Stomach (tissue), 8 donors: ENCODE measurements at regions not wholly inside any gene's neighbourhood (a gene's known extent, or its start where the extent isn't known, plus 50 kb on each side); places are given as distances from the start of the nearest gene placed in this dataset.

ENCODE experiments used
- DNase-seq, 2 donors: peaks; one replicate each; pipeline versions ENCODE4 v3.0.0 to v3.0.0-alpha.2; 2013 to 2019
- H3K27ac ChIP-seq, 5 donors: fragments of 200-600 bp in 4 of 5; sonication (generic) in 4 of 5; one replicate each; pipeline ENCODE4 v1.5.1; 2013 to 2019; ENCODE audit warnings: mild to moderate bottlenecking in 1 of 5, moderate library complexity in 1 of 5
- H3K27me3 ChIP-seq, 3 donors: fragments of 200-600 bp; sonication (generic); one replicate each; pipeline ENCODE4 v1.5.1; 2017 to 2019; ENCODE audit warnings: mixed run types in 1 of 3
- H3K36me3 ChIP-seq, 4 donors: fragments of 200-600 bp; sonication (generic); 1 replicate in 3 of 4; 2 replicates in 1 of 4; pipeline ENCODE4 v1.5.1; 2016 to 2019
- H3K4me1 ChIP-seq, 4 donors: fragments of 200-600 bp; sonication (generic); one replicate each; pipeline ENCODE4 v1.5.1; 2016 to 2019
- H3K4me3 ChIP-seq, 4 donors: fragments of 200-600 bp; sonication (generic) in 3 of 4; one replicate each; pipeline ENCODE4 v1.5.1; 2016 to 2019; ENCODE audit warnings: mild to moderate bottlenecking in 1 of 4
- H3K9me3 ChIP-seq, 4 donors: fragments of 200-600 bp; sonication (generic); one replicate each; pipeline ENCODE4 v1.5.1; 2016 to 2019
- EP300 ChIP-seq: sonication (generic); formaldehyde crosslinking; IDR thresholded peaks from one replicate; pipeline ENCODE4 v1.6.1; 2017; ENCODE audit warnings: antibody characterized with exemption
- POLR2A ChIP-seq, 4 donors: fragments of 450-650 bp; IDR thresholded peaks; one replicate each; pipeline ENCODE4 v1.6.1; 2016; ENCODE audit warnings: antibody characterized with exemption in 4 of 4, control low read depth in 2 of 4, mild to moderate bottlenecking in 1 of 4, moderate library complexity in 1 of 4
- POLR2AphosphoS5 ChIP-seq, 3 donors: sonication (generic); formaldehyde crosslinking; IDR thresholded peaks; one replicate each; pipeline ENCODE4 v1.6.1; 2016; ENCODE audit warnings: antibody characterized with exemption in 3 of 3
- WGBS, 5 donors: extraction: QIAGEN DNeasy Blood & Tissue Kit in 3 of 5; methylation state at CpG; one replicate each; pipeline versions ENCODE4 v1.1.5 to v1.1.7; 2013 to 2018; 5-methylcytosine and 5-hydroxymethylcytosine counted together
- intact Hi-C: fragments of 100-400 bp; cut with DNase I; formaldehyde crosslinking; loops from one replicate; pipeline ENCODE4 v1.15.1; 2023; ENCODE audit warnings: low total_unique reads
- TF ChIP-seq, protein P1 (sequence below), 7 experiments: fragments of 450-650 bp in 4 of 7; fragments of 200-600 bp in 3 of 7; sonication (generic) in 3 of 7; IDR thresholded peaks; one replicate each; pipeline ENCODE4 v1.5.1; 2016 to 2019; ENCODE audit warnings: antibody characterized with exemption in 7 of 7, control low read depth in 2 of 7, mild to moderate bottlenecking in 1 of 7
- donor health status: healthy with polysubstance abuse.
- donor health status: Bipolar disorder and iron deficiency.
- donor health status: healthy.

DNA sequence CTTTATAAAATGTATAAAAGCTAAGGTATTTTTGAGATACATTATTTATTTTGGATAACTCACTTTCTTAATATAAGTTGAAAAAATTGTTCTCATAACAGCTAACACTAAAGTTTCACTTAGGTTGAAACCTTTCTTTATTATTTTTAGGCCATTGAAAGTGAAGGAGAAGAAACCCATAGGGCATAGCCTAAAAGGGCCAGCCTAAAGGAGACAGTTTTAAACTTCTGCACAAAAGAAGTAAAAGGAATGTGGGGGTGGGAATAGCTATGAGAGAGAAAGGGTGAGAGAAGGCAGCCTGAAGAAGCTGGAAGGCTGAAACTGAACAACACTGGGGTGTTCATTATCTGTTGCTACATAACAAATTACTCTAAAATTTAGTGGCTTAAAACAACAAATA lies 57.6 kb upstream of the RAPGEF2 start:
- H3K27me3 ChIP-seq: no peaks in the 10 kb centered on the region
- TF ChIP-seq, protein P1, sequence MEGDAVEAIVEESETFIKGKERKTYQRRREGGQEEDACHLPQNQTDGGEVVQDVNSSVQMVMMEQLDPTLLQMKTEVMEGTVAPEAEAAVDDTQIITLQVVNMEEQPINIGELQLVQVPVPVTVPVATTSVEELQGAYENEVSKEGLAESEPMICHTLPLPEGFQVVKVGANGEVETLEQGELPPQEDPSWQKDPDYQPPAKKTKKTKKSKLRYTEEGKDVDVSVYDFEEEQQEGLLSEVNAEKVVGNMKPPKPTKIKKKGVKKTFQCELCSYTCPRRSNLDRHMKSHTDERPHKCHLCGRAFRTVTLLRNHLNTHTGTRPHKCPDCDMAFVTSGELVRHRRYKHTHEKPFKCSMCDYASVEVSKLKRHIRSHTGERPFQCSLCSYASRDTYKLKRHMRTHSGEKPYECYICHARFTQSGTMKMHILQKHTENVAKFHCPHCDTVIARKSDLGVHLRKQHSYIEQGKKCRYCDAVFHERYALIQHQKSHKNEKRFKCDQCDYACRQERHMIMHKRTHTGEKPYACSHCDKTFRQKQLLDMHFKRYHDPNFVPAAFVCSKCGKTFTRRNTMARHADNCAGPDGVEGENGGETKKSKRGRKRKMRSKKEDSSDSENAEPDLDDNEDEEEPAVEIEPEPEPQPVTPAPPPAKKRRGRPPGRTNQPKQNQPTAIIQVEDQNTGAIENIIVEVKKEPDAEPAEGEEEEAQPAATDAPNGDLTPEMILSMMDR (IDR thresholded peaks at IDR 0.05): no peak
- no peak for TF ChIP-seq POLR2A (IDR thresholded peaks at IDR 0.05)
- TF ChIP-seq EP300: no peak
- H3K4me1 ChIP-seq: peaks cover 0 to 14% (median 8%) of the 10 kb centered on the region in 4 donors
- intact Hi-C loops: no loop called here
- H3K36me3 ChIP-seq: no peaks in the 10 kb centered on the region
- DNase-seq: no peak
- no peak overlapping the region for H3K27ac ChIP-seq
- no peaks in the 10 kb centered on the region for H3K9me3 ChIP-seq
- no peak overlapping the region for H3K4me3 ChIP-seq

DNA sequence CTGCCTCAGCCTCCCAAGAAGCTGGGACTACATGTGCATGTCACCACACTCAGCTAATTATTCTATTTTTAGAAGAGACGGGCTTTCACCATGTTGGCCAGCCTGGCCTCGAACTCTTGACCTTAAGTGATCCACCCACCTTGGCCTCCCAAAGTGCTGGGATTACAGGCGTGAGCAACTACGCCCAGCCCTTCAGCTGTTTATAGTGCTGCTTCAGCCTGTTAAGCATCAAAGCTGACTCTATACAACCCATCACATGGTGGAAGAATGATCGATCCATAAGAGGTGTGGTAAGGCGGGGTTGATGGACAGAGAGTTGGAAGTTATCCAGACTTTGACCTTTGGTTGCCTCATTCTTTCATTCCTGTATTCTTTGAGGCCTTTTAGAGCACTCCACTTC lies 56.2 kb upstream of the RAPGEF2 start:
- Histone ChIP-seq H3K9me3 (no peaks in the 10 kb centered on the region), H3K27me3 (no peaks in the 10 kb centered on the region), H3K27ac (no peak overlapping the region), H3K4me3 (no peak overlapping the region), H3K4me1 (peaks cover 0 to 14% (median 8%) of the 10 kb centered on the region in 4 donors), H3K36me3 (no peaks in the 10 kb centered on the region)
- TF ChIP-seq POLR2A (IDR thresholded peaks at IDR 0.05) (no peak), EP300 (no peak), POLR2AphosphoS5 (IDR thresholded peaks at IDR 0.05) (no peak)
- TF ChIP-seq, protein P1 (IDR thresholded peaks at IDR 0.05): no peak
- 79 to 88% (median 85%) methylated on average over 6 of the region's 6 CpGs for WGBS, 5 donors
- intact Hi-C loops: no loop called here
- DNase-seq: peak in 1 of 2 donors; percentile 27

DNA sequence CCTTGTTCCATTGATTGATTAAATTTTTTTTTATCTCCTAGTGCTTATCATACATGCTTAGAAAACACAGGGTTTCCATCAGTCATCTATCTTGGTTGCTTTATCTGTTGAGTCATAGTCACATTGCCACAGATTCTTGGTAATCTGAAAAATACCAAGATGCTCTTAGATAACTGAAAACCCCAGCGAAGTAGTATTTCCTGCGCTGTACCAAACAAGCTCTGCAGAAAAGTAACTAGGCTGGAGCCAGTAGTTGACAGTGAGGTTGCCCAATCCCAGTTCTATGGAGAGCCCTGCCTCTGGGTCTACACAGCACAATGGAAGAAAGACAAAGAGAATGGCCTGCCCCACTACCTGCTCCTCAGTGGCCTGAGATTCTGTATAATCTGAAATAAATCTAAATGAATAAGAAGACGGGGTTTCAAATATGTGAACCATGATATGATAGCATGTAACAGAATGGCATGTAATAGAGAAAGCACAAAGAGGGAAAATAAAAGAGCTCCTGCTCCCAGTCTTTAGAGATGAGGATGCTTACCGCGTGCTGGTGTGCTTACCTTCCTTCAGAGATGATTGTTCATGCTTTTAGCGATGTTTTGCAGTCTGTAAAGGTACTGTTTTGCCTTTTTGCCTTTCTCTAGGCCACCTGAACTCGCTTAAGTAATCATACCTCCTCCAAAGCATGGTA lies 55.3 kb upstream of the RAPGEF2 start:
- H3K4me3 ChIP-seq: peak overlapping the region; percentile 27 to 32 (median 29)
- H3K4me1 ChIP-seq: peaks cover 0 to 14% (median 5%) of the 10 kb centered on the region in 4 donors
- peak overlapping the region in 4 of 5 donors; percentile 35 to 60 (median 52) for H3K27ac ChIP-seq
- WGBS, 5 donors: 56 to 65% (median 64%) methylated on average over 7 of the region's 7 CpGs
- no peak for TF ChIP-seq POLR2AphosphoS5 (IDR thresholded peaks at IDR 0.05)
- no peak for TF ChIP-seq EP300
- TF ChIP-seq, protein P1 (IDR thresholded peaks at IDR 0.05): no peak
- H3K9me3 ChIP-seq: no peaks in the 10 kb centered on the region
- H3K27me3 ChIP-seq: no peaks in the 10 kb centered on the region
- no peaks in the 10 kb centered on the region for H3K36me3 ChIP-seq
- intact Hi-C loops: no loop called here
- peak in 1 of 2 donors; percentile 18 for DNase-seq

DNA sequence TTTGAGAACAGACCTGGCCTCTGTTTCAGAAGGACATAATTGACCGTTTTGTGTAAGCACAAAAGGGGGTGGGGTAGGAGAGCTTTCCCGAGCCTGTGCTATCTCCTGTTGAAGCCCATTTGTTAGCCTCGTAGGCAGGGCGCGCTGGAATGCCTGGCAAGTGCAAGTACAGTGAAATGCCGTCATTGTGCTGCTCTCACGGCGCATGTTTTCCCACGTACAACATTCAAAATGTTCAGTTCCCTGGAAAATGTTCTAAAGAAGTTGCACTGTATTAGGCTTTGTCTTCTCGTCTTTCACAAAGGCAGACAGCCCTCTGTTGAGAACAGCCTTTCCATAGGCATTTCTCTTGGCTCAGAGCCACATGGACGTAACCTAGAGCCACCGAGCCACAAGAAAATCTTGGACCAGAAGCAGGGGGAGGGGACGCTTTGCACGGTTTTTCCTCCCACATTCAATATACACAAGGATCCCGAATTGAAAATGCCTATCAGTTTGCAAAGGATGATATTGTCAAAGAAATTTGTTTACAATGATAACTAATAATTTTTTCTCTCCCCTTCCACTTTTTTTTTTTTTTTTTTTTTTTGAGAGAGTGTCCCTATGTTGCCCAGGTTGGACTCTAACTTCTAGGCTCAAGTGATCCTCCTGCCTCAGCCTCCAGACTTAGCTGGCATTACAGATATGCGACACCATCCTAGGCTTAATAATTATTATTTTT lies 54.6 kb upstream of the RAPGEF2 start:
- WGBS, 5 donors: 14 to 31% (median 19%) methylated on average over 16 of the region's 16 CpGs
- Histone ChIP-seq H3K36me3 (no peaks in the 10 kb centered on the region), H3K4me1 (peaks cover 0 to 14% (median 5%) of the 10 kb centered on the region in 4 donors), H3K27me3 (no peaks in the 10 kb centered on the region), H3K27ac (peak overlapping the region; percentile 1 to 60 (median 47)), H3K4me3 (peak overlapping the region; percentile 27 to 32 (median 29)), H3K9me3 (no peaks in the 10 kb centered on the region)
- TF ChIP-seq EP300: no peak
- TF ChIP-seq POLR2AphosphoS5 (IDR thresholded peaks at IDR 0.05): peak in 2 of 3 donors; percentile 32 to 41
- TF ChIP-seq, protein P1 (IDR thresholded peaks at IDR 0.05): no peak
- no peak for TF ChIP-seq POLR2A (IDR thresholded peaks at IDR 0.05)
- intact Hi-C loops: no loop called here
- peak; percentile 77 to 94 for DNase-seq
